Mucosa of descending colon (tissue), 3 donors: ENCODE measurements at regions not wholly inside any gene's neighbourhood (a gene's known extent, or its start where the extent isn't known, plus 50 kb on each side); places are given as distances from the start of the nearest gene placed in this dataset.
"Not testable (repeated sequence)": the region's sequence is repeated elsewhere in the genome, so short reads cannot be mapped to it uniquely, and the experiment has no call there.

Source experiments
- ATAC-seq: fragments of 200-7000 bp; cut with Tn5 transposase; one replicate; pipeline ENCODE4 v1.9.1; 2020; ENCODE audit warnings: mild to moderate bottlenecking, moderate library complexity
- DNase-seq, 3 donors: peaks; one replicate each; pipeline ENCODE4 v3.0.0-alpha.2; 2020
- H3K36me3 ChIP-seq: fragments of 200-600 bp; one replicate; pipeline ENCODE4 v1.8.0; 2021; ENCODE audit warnings: low read depth, mild to moderate bottlenecking
- H3K4me1 ChIP-seq: fragments of 200-600 bp; one replicate; pipeline ENCODE4 v1.8.0; 2021; ENCODE audit warnings: low read depth, mild to moderate bottlenecking
- H3K4me3 ChIP-seq: fragments of 200-600 bp; one replicate; pipeline ENCODE4 v1.8.0; 2021; ENCODE audit warnings: mild to moderate bottlenecking
- H3K9me3 ChIP-seq: fragments of 200-600 bp; one replicate; pipeline ENCODE4 v1.8.0; 2021; ENCODE audit warnings: mild to moderate bottlenecking
- intact Hi-C, 2 donors: fragments of 100-400 bp; cut with DNase I in 1 of 2; cut with micrococcal nuclease in 1 of 2; formaldehyde crosslinking; loops; one replicate each; pipeline versions ENCODE4 v1.11.0 to v1.11.1; 2022; cut with DNase I, micrococcal nuclease
- TF ChIP-seq, protein P1 (sequence below): fragments of 200-600 bp; IDR thresholded peaks from one replicate; pipeline ENCODE4 v1.8.0; 2022; ENCODE audit warnings: antibody characterized with exemption, mild to moderate bottlenecking
- donor health status: DM: no; HTN: no; CAD: no; lungs with moderate emphysema.
- donor health status: DM: no; HTN: no; CAD: no.
- donor health status: DM: no; HTN: yes; CAD: no.

DNA sequence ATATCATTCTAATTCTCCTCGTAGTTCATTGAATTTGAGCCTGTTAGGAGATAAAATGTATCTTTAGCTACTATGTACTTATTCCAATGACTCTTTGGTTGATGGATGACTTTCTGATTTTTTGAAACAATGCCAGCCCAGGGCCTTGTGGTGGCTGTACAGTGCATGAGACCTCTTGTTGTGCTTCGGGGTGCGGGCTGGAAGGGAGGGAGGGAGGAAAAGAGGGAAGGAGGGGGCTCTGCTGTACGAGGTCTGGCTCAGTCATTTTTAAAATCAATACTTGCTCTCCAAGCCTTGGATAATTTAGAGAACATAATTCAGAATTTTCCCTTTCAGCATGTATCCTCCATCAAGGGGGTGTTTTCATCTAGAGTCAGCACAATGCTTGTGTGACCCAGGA lies 399.7 kb upstream of the ONECUT1 start:
- no peaks in the 10 kb centered on the region for H3K36me3 ChIP-seq
- intact Hi-C loops: no loop called here
- no peak for ATAC-seq

DNA sequence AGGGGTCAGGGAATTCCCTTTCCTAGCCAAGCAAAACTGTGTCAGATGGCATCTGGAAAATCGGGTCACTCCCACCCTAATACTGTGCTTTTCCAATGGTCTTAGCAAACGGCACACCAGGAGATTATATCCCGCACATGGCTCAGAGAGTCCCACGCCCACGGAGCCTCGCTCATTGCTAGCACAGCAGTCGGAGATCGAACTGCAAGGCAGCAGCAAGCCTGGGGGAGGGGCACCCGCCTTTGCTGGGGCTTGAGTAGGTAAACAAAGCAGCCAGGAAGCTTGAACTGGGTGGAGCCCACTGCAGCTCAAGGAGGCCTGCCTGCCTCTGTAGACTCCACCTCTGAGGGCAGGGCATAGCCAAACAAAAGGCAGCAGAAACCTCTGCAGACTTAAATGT lies 393.3 kb upstream of the ONECUT1 start:
- ATAC-seq, H3K36me3 ChIP-seq, H3K4me1 ChIP-seq, DNase-seq, intact Hi-C loops, H3K4me3 ChIP-seq, H3K9me3 ChIP-seq: not testable (repeated sequence)

More for the DNA sequence above, 399.7 kb upstream of the ONECUT1 start:
- no peaks in the 10 kb centered on the region for H3K4me1 ChIP-seq
- TF ChIP-seq, protein P1, sequence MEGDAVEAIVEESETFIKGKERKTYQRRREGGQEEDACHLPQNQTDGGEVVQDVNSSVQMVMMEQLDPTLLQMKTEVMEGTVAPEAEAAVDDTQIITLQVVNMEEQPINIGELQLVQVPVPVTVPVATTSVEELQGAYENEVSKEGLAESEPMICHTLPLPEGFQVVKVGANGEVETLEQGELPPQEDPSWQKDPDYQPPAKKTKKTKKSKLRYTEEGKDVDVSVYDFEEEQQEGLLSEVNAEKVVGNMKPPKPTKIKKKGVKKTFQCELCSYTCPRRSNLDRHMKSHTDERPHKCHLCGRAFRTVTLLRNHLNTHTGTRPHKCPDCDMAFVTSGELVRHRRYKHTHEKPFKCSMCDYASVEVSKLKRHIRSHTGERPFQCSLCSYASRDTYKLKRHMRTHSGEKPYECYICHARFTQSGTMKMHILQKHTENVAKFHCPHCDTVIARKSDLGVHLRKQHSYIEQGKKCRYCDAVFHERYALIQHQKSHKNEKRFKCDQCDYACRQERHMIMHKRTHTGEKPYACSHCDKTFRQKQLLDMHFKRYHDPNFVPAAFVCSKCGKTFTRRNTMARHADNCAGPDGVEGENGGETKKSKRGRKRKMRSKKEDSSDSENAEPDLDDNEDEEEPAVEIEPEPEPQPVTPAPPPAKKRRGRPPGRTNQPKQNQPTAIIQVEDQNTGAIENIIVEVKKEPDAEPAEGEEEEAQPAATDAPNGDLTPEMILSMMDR: no peak
- no peaks in the 10 kb centered on the region for H3K9me3 ChIP-seq
- no peak overlapping the region for H3K4me3 ChIP-seq
- no peak for DNase-seq

DNA sequence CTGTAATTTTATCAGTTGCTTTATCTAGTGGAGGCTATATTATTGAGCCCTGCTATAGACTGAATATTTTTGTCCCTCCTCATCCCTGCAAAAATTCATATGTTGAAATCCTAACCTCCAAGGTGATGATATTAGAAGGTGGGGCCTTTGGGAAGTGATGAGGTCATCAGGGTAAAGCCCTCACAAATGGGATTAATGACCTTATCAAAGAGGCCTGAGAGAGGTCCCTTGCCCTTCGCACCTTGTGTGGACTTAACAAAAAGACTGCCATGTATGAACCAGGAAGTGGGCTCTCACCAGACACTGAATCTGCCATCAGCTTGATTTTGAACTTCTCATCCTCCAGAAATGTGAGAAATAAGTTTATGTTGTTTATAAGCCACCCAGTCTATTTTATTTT lies 381.4 kb upstream of the ONECUT1 start:
- TF ChIP-seq, protein P1: no peak
- H3K9me3 ChIP-seq: no peaks in the 10 kb centered on the region
- intact Hi-C loops: no loop called here
- no peaks in the 10 kb centered on the region for H3K36me3 ChIP-seq
- no peak for DNase-seq
- no peaks in the 10 kb centered on the region for H3K4me1 ChIP-seq
- ATAC-seq: no peak
- H3K4me3 ChIP-seq: no peak overlapping the region

DNA sequence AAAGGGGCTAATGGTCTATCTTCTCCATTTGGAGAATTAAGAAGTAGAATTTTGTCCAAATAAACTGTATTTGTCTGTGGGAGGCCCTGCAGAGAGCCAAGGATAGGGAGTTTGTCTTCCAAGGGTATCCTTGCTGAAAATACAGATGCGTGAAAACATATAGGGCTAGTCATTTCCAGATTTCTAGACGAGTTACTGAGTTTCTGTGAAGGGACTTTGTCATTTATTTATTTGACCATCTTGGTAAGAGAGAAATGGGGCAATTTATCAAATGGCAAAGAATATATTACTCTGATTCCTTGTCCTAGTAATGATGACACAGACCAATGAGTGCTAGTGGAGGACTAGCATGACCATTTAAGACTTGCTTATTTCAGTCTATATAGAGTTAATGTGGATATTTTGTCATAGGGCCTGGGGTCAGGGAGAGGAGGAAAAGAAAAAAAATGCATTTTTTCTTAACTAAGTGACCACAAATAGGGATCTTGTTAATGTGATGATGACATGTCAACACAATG lies 376.6 kb upstream of the ONECUT1 start:
- no peak for ATAC-seq
- DNase-seq: no peak
- TF ChIP-seq, protein P1: no peak
- Histone ChIP-seq H3K4me3 (no peak overlapping the region), H3K9me3 (no peaks in the 10 kb centered on the region), H3K4me1 (no peaks in the 10 kb centered on the region), H3K36me3 (no peaks in the 10 kb centered on the region)
- intact Hi-C loops: no loop called here

DNA sequence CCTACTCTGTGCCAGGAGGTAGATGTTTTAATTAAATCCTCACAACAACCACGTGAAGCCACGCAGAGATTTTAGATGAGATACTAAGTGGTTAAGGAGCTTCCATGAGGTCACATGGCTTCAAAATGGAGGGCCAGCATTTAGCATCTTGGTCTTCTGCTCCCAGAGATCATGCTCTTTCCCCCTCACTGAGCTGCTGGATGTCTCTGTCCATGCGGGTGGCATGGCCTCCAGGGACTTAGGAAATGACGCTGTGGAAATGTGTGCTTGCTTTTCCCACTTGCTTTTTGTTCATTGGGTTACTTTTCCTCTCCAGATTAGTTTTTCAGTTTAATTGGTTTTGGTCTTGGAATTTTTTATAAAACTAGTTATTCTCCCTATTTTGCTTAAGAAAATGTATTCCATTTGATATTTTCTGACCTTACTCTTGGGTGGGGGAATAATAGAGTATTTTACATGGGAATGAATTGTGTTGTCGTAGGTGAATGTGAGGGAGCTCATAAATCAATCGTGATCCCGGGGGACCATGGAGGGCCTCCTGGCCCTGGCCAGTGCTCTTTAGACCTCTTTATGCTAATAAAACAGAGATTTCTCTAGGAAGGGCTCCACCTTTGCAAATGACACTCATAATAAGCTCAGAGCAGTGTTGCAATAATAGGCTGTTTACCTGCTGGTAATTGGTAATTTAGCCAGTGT lies 376.0 kb upstream of the ONECUT1 start:
- DNase-seq: no peak
- no peak for ATAC-seq
- H3K9me3 ChIP-seq: no peaks in the 10 kb centered on the region
- intact Hi-C loops: no loop called here
- no peak overlapping the region for H3K4me3 ChIP-seq
- H3K36me3 ChIP-seq: no peaks in the 10 kb centered on the region
- TF ChIP-seq, protein P1: no peak
- no peaks in the 10 kb centered on the region for H3K4me1 ChIP-seq

DNA sequence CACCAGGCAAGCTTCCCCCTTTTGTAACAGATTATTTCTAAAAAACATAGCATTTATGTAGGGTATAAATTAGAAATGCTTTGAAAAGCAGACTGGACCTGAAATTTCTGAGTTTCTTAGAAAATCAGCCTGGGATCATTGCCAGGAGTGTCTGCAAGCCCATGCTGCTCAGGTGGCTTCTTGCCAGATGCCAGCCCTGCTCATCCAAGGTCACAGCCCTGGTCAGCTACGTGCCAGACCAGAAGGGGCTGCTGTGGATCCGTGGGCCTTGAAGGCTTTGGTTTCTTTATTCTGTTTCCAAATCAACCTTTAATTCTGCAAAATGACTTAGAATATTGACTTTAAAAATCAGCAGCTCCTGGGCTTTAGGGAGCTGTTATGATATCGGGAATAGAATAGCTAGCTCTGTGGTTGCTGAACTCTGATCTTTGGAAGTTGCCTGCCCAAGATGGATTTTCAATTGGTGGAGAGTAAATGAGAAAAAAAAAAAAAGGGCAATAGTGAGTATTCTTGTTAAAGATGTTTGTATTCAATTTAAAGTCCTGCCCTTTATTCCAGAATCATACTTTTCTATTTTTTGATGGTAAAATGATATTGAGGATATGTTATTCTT lies 370.1 kb upstream of the ONECUT1 start:
- H3K36me3 ChIP-seq: no peaks in the 10 kb centered on the region
- no peaks in the 10 kb centered on the region for H3K9me3 ChIP-seq
- DNase-seq: no peak
- TF ChIP-seq, protein P1: no peak
- no peak overlapping the region for H3K4me3 ChIP-seq
- no peaks in the 10 kb centered on the region for H3K4me1 ChIP-seq
- ATAC-seq: no peak
- intact Hi-C loops: no loop called here
